Muscle of back (tissue), 3 donors: ENCODE measurements at regions not wholly inside any gene's neighbourhood (a gene's known extent, or its start where the extent isn't known, plus 50 kb on each side); places are given as distances from the start of the nearest gene placed in this dataset.
A peak's percentile ranks its signal among the peaks of the same experiment; 100 is the strongest.

Experiments
- DNase-seq, 3 donors: peaks; one replicate each; pipeline versions ENCODE4 v3.0.0 to v3.0.0-alpha.2; 2013

- peak in 2 of 3 donors; percentile 7 to 26 for DNase-seq
Observed at GRCh38 chr18:4639628-4640310, 184.7 kb upstream of the DLGAP1 start.

- no peak for DNase-seq
Observed at GRCh38 chr18:4638680-4639079, 183.6 kb upstream of the DLGAP1 start.

- no peak for DNase-seq
Observed at GRCh38 chr18:4637876-4638275, 182.8 kb upstream of the DLGAP1 start.

- peak in 2 of 3 donors; percentile 27 to 45 for DNase-seq
Observed at GRCh38 chr18:4636967-4637366, 181.9 kb upstream of the DLGAP1 start.

- DNase-seq, result no peak
Observed at GRCh38 chr18:4631239-4631638, 176.1 kb upstream of the DLGAP1 start.

- peak; percentile 21 to 74 (median 57) for DNase-seq
Observed at GRCh38 chr18:4605212-4605611, 150.1 kb upstream of the DLGAP1 start.

- DNase-seq, result no peak
Observed at GRCh38 chr18:4603955-4604354, 148.8 kb upstream of the DLGAP1 start.

GRCh38 chr18:4599312-4599711 is 144.2 kb upstream of the DLGAP1 start:
- no peak for DNase-seq

GRCh38 chr18:4597301-4597700 is 142.2 kb upstream of the DLGAP1 start:
- no peak for DNase-seq

GRCh38 chr18:4593895-4594294 is 138.8 kb upstream of the DLGAP1 start:
- no peak for DNase-seq

- no peak for DNase-seq
Observed at GRCh38 chr18:4593459-4593858, 138.4 kb upstream of the DLGAP1 start.

GRCh38 chr18:4589056-4589800 is 134.1 kb upstream of the DLGAP1 start:
- no peak for DNase-seq

- DNase-seq, result no peak
Observed at GRCh38 chr18:4587204-4587603, 132.1 kb upstream of the DLGAP1 start.

GRCh38 chr18:4586731-4587130 is 131.6 kb upstream of the DLGAP1 start:
- no peak for DNase-seq

GRCh38 chr18:4582431-4583335 is 127.6 kb upstream of the DLGAP1 start:
- peak in 1 of 3 donors; percentile 25 for DNase-seq

GRCh38 chr18:4581966-4582365 is 126.9 kb upstream of the DLGAP1 start:
- DNase-seq, result peak in 1 of 3 donors; percentile 6

GRCh38 chr18:4578449-4578848 is 123.3 kb upstream of the DLGAP1 start:
- no peak for DNase-seq

GRCh38 chr18:4573735-4574134 is 118.6 kb upstream of the DLGAP1 start:
- no peak for DNase-seq

- no peak for DNase-seq
Observed at GRCh38 chr18:4557502-4557901, 102.4 kb upstream of the DLGAP1 start.

- DNase-seq, result peak; percentile 34 to 76 (median 51)
Observed at GRCh38 chr18:4551001-4551360, 95.9 kb upstream of the DLGAP1 start.

GRCh38 chr18:4549164-4549872 is 94.2 kb upstream of the DLGAP1 start:
- DNase-seq, result peak; percentile 43 to 81 (median 69)

GRCh38 chr18:4547126-4547525 is 92.0 kb upstream of the DLGAP1 start:
- DNase-seq, result no peak
